ENCODE measurements at regions not wholly inside any gene's neighbourhood (a gene's known extent, or its start where the extent isn't known, plus 50 kb on each side); places are given as distances from the start of the nearest gene placed in this dataset.
"Not testable (repeated sequence)": the region's sequence is repeated elsewhere in the genome, so short reads cannot be mapped to it uniquely, and the experiment has no call there.

DNA sequence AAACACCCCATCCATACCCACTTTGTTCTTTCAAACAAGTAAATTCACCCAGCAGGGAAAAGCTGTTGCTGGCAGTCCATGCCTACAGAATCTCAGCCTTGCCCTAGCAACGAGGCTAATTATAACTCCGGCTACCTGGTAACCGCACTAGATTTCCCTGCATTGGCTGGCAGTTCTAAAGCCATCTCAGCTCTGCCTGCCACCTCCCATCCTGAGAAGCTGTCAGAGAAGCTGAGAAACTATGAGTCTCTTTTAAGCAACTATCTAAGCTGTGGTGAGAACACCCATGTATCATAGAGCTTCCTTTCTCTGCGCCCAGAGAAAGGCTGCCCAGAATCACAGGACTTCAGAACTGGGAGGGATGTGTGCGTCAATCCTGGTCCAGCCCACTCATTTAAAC is 126.5 kb upstream of the NBPF9 start:
- not testable (repeated sequence) for DNase-seq (ENCODE audit: low read depth)

DNA sequence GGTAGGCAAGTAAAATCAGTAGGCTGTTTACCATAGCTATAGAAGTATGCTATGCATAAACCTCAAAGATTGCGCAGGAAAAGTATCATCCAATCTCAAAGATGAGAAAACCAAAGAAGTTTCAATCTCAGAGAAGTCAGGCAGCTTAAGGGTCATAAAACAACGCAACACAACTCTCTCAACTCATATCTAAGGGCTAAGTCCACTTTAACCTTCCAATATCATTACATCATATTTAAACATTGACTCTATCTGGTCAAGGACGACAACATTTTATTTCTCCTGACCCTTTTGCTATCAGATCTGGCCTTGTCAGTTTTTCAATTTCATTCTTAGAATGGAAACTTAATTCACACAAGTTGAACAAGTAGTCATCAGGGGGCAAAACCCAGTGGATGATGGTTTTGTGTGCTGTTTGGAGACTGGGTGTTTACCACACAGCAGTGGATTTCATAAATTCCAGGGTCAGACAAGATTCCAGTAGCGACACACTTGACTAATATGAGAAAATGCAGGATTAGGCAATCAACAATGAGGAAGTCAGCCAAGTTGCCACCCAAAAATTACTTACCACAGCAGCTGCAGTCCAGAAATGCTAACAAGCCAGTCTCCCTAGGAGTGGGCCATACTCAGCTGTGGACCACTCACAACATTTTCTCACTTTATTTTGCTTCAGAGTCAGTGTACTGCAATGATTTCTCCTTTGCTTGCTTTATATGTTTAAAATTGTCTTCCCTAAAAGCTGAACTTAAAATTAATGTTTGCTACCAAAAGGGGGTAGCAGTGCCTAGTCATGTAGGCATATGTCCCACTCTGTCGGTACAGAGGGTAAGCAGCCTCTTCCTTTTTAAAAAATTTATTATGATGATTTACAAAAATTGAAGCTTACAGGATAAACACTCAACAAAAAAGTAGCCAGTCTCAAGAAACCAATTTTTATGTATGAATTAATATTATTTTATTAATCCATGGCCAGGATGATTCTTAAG is 131.9 kb upstream of the NBPF9 start:
- DNase-seq (ENCODE audit: low read depth), result not testable (repeated sequence)

DNA sequence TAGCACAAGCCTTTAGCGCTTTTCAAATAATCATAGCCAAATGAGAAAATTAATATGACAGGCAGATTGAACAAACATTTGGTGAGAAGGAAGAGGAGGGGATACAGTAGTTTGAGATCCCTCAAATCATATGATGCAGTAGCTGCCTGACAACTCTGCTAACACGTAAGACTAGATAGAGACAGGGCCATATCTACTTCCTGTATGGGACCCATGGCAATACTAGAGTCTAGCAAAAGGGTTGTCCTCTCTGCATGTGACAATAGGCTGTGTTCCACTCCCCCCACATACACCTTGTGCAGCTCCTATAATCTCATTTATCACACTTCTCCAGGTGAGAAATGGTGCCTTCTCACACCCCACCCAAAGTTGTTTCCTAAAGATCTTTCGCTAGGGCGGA is 134.2 kb upstream of the NBPF9 start:
- DNase-seq (ENCODE audit: low read depth), result not testable (repeated sequence)

DNA sequence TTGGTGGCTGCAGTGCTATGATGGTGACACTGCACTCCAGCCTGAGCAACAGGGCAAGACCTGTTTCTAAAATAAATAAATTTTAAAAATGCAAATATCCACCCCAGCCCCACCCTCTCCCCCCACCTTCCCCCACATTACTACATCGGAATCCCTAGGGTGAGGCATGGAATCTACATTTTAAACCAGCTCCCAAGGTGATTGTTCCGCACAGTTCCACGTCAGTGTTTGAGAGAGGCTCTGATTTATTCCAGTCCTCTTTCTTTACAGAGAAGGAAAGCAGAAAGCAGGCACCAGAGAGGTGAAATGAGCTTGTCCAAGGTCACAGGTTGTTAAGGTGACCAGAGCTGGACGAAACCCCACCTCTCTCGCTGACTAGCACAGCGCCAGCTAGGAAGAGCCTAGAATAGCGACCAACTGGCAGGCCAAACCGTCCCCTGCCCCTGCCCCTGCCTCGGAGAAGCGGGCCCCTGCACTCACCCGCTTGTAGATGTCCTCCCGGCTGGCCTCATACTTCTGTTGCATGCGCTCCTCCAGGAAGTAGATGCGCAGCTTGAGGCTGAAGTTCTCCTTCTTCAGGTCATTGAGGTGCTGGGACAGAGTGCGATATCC is 136.7 kb upstream of the NBPF9 start:
- not testable (repeated sequence) for DNase-seq (ENCODE audit: low read depth)

DNA sequence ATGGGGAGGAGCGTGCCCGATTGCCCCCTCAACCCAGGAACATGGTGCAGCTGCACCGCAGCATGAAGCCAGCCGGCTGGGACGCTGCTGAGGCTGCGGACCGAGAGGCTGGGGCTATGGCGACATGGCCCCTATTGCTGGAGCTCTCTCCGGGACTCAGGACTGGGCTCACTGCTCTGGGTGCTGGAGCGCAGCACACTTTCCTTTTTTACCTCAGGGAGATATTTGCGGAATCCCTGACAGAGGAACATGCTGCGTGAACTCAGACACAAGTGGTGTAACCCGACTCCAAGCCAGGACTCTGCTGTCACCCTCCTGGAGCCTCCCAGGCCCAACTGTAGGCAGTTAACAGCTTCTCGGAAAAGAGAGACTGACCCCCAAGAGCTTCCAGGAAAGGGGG is 137.2 kb upstream of the NBPF9 start:
- DNase-seq (ENCODE audit: low read depth), result not testable (repeated sequence)

DNA sequence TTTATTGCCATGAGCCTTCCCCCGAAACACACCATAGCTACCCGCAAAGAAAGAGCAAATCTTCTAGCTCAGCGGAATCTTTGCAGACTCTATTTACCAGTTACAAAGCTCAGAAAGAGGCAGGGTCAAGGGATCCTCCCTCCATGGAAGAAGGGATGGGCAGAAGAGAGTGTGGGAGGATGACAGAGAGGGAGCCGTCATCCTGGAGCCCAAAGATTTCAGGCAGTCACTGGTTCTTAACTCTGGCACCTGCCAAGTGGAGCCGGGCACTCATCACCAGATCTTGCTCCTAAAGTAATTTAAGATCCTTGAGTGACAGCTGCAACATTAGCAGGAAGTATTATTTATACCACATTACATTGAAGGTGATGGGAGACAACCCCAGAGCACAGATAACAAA is 137.9 kb upstream of the NBPF9 start:
- not testable (repeated sequence) for DNase-seq (ENCODE audit: low read depth)

DNA sequence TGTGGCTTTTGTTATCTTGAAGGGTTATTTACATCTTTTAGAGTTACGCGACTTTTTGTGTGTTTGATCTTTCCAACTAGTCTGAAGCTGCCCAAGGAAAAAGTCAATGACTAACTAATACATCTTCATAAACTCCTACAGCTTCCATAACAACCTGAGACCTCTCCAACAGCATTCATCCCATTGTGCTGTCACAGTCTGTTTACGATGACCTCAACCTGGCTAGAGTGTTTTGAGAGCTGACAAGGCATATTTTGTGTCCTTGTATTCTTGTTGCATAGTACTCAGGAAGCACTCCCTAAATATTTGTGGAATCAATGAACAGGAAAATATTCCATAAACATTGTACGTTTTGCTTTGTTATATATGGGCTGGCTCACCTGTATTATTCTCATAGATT is 140.2 kb upstream of the NBPF9 start:
- DNase-seq (ENCODE audit: low read depth), result not testable (repeated sequence)

DNA sequence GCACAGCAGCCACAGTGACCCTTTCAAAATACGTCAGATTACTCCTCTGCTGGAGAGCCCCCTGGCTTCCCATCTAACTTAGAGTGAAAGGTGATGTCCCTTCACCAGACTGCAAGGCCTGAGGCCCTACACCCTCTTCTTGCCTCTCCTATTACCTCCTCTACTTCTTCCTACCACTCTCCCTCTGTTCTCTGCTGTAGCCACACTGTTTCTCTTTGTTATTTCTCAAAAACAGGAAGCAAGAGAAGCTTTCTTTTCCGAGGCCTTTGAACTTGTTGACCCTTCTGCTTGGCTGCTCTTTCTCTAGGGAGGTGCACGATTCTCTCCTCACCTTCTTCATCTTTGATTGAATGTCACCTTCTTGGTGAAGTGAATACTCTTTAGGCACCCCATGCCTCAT is 141.3 kb upstream of the NBPF9 start:
- not testable (repeated sequence) for DNase-seq (ENCODE audit: low read depth)

DNA sequence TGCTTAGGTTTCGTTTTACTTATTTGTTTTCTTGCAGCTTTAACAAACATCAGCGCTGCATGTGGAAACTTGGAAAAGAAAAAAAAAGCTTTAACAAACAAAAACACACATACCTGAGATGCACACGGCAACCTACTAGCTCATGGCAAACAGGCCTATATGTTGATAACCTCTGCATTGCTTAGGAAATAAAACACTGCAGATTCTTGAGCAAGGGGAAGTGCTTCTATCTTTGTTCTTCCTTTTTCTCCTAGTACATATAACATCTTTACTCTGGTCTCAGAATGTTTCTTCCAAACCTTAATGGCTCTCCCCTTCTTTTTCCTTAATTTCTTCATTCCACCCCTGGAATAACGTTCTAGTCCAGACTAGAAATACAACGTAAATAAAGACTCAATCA is 142.9 kb upstream of the NBPF9 start:
- not testable (repeated sequence) for DNase-seq (ENCODE audit: low read depth)

DNA sequence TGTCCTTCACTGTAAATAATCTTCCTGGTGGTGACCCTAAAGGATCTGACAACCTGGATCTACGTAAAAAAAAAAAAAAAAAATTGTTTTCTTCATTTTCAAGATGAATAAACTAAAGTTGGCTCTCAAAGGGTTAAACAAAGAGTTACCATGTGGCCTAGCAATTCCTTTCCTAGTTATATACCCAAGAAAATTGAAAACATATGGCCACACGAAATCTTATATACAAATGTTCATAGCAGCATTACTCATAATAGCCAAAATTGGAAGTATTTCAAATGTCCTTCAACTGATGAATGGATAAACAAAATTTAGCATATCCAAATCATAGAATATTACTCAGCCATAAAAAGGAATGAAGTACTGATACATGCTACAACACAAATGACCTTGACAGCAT is 145.3 kb upstream of the NBPF9 start:
- DNase-seq (ENCODE audit: low read depth), result not testable (repeated sequence)

DNA sequence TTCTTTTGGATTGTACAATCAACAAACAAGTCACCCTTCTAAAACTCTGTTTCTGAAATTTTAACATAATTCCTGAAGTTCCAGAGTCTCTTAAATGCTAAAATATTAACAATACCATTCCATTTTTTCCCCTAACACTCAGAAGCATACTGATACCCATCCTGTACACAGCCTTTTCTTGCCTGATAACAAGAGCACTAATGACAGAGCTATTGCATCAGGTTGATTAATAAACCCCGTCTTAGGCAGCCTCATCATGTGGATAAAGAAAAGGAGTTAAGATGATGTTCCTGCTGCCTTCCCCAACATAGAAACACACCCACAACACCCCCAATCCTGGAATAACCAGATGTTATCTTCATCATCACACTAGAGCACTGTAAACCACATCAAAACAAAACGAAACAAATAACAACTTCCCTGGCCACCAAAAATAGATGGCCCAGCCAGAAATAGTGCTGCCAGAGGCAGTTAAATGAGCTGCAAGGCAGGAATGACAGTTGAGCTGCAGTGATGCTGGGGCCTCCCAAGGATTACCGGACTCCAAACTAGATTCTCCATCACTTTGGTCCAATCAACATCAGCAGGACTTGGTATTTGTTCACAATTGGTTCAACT is 146.6 kb upstream of the NBPF9 start:
- not testable (repeated sequence) for DNase-seq (ENCODE audit: low read depth)

DNA sequence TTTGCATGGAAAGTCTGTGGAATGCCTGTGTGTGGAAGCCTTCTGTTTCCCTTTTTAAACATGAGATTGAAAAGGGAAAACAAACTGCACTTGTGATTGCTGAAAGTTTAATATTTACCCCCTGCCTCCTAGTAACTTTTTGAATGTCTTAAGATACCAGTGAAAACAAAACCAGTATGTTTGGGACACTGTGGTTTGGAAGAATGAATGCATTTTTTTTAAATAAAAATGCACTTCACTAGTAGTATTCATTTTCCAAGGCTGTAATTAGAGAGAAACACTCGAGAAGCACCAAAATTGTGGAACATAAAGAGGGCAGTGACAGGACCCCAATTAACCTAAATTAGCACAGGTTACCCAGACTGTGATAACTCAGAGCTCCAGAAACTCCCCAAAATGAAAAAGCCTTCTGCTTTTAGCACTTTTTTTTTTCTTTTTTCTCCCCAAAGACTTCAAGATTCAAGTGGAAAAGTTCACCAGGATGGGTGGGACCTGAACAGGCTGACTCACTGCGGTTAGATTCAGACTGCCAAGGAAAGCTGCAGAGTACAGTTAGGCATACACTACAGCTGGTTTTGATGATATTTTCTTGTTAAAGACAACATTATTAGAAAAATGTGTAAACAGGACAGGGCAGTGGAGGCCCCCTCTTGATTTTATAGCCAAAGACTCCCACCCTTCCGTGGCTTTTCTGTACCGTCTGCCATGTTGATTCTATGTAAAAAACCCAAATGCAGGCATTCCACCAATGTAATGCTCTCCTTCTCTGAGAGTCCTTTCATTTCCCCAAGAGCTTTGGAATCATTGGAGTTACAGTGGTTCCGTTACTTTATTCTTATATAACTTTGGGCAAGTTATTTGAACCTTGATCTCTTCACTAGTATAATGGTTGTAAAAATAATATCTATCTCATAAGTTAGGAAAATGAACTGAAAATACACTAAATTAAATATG is 151.8 kb upstream of the NBPF9 start:
- DNase-seq (ENCODE audit: low read depth), result not testable (repeated sequence)

DNA sequence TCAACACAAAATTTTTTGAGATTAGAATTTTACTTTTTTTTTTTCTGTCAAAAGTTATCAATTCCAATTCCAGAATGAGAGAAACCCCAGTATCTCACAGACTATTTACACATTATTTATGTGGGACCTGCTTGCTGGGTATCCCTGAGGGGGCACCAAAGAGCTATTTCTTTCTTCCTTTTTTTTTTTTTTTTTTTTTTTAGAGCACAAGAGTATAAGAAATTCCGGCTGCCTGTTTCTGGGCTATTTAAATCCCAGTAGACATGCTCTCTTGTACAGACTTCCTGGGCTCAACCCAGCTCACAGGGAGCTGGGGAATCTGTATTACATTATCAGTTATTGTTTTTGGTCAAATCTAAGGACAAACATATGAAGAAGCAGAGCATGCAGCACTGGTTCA is 156.9 kb upstream of the NBPF9 start:
- not testable (repeated sequence) for DNase-seq (ENCODE audit: low read depth)

DNA sequence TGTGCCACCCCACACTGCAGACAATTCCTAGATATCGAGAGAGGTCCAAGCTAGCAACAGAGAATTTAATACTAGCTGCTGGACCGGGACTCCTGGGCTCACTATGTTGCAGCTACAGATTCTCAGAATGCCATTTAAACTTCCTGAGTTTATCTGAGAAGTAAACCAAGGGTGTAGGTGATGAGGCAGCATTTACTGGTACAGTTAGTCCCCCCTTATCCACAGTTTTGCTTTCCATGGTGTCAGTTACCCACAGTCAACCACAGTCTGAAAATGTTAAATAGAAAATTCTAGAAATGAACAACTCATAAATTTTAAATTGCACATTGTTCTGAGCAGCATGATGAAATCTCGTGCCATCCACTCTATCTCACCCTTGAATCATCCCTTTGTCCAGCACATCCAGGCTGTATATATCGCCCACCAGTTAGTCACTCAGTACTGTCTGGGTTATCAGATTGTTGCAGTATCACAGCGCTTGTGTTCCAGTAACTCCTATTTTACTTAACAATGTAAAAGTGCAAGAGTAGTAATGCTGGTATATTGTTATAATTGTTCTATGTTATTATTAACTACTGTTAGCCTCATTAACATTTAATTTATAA is 157.5 kb upstream of the NBPF9 start:
- not testable (repeated sequence) for DNase-seq (ENCODE audit: low read depth)

DNA sequence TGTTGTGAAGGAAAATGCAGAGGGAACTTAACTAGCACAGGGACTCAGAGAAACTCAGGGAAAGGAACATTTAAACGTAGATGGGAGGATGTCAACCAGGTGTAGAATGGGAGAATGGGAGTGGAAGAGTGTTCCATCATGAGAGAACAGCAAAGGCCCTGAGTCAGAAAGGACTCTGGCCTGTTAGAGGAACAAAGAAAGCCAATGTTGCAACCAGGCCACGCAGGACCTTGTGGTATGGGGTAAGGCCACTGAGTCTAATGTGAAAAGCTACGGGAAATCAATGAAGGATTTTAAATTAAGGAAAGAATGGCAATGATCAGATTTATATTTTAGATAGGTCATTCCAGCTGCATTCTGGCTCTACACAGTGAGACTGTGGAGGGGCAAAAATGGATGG is 163.9 kb upstream of the NBPF9 start:
- DNase-seq (ENCODE audit: low read depth), result not testable (repeated sequence)

DNA sequence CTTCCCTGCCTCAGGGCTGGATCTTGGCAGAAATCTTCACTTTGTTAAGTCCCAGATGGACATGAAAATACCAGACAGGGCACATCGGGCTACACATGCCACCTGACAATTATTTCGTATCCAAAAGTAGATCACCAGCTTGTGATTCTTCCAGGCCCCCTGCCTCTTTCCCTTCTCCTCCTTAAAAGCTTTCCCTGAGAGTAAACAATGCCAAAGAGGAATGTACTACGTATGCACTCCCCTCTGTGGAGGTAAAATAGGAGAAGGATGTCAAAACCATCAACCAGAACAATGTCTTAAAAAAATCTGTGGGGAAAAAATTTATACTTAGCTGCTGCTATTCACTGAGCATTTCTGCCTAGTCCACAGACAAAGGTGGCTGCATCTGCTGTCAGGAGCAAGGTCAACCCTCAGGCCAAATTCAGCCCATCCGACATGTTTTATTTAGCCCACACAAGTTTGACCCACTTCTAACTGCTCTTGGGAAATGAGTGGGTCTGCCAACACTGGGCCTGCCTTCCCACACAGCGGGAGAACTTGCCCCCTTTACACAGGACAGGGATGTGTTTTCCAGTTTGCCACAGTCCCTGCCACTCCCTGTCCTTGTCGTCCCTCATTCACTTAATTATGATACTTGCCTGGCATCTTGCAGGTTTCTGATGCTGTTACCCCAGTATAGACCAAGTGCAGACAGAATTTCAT is 165.8 kb upstream of the NBPF9 start:
- DNase-seq (ENCODE audit: low read depth), result not testable (repeated sequence)

DNA sequence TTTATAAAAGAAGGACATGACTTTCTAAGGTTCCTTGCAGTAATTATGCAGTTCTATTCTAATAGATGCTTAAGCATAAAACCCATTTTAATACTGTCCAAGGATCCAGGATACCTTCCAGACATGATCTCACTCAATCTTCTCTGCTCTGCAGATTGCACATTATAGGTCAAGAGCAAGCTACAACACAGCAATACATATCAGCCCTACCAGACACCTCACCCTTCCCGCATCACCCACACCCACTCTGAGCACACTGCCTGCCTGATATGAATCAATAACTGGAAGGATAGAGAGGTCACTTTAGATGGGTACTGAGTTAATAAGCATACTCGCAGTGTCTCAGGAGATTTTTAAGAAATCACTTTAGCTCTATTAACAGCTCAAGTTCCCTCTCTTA is 166.5 kb upstream of the NBPF9 start:
- not testable (repeated sequence) for DNase-seq (ENCODE audit: low read depth)

DNA sequence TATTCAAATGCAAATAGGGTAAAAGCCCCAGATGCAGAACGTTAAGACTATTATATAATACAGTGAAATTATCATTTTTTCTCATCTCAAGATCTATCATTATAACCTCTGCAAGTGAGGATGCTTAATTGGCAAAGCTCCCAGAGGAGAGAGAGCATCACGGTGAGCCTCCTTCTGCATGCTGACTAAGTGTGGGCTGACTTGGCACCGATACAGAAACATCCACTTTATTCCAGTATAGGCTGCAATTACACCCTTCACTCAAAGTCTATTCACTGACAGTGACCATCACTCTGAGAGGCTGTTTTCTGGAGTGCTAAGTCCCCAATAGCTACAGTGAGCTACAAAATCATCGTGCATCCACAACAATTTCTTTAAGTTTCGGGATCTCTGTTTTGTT is 171.1 kb upstream of the NBPF9 start:
- not testable (repeated sequence) for DNase-seq (ENCODE audit: low read depth)

DNA sequence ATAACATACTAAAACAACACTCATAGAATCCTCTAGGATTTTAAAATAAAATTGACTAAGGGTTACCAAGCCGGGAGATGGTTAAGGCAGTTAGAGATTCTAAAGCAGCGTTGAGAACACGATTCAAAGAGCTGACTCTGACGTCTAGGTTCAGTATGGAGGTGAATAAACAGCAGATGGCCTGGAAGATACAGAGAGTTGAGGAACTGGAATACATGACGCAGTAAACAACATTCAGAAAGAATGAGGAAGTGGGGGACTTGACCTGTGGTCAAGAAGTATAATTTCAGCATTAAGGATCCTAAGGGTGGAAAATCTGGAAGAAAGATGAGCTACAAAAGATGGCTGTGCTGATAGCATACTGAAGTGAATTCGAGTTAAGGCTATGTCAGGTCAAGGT is 172.5 kb upstream of the NBPF9 start:
- DNase-seq (ENCODE audit: low read depth), result not testable (repeated sequence)

DNA sequence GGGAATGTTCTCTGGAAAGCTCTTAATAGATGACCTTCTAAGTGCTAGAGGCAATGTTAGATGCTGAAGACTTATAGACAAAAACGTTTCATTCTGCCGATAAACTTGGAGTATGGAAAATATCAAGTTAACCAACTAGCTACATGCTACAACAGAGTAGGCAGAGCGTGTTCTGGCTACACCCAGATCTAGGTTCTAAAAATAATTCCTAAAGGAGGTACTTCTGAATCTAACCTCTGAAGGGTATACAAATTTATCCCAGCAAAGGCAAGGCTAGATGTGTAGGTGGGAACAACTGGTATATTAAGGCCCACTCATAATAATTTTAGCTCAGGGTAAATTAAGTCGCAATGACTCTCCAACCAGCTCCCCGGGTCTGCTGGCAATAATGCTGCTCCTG is 173.1 kb upstream of the NBPF9 start:
- not testable (repeated sequence) for DNase-seq (ENCODE audit: low read depth)
